GM12878 (cell line): ENCODE measurements at regions not wholly inside any gene's neighbourhood (a gene's known extent, or its start where the extent isn't known, plus 50 kb on each side); places are given as distances from the start of the nearest gene placed in this dataset.

ENCODE experiments used
- ATAC-seq: fragments of 200-7000 bp; cut with Tn5 transposase; 3 replicates; pipeline ENCODE4 v1.9.1; 2020; ENCODE audit warnings: mild to moderate bottlenecking, moderate library complexity
- BruUV-seq: library from RNA; stranded (reverse); fragments of 400-500 nt; replicated peaks from 2 replicates; lab custom pipeline; 2021; lab: Mats Ljungman, UMichigan
- CTCF ChIA-PET: fragments of 300-600 bp; sonication (Branson Sonifier 250); formaldehyde crosslinking; extraction: SDS; loops from one replicate; lab custom pipeline; 2021; ENCODE audit warnings: inconsistent platforms; lab: Yijun Ruan, JAX
- POLR2A ChIA-PET: fragments of 350-600 bp; formaldehyde crosslinking; extraction: SDS; loops from one replicate; lab custom pipeline; 2021; ENCODE audit warnings: inconsistent platforms; lab: Charles Lee
- RAD21 ChIA-PET: fragments of 300-600 bp; sonication (Branson Sonifier 250); formaldehyde crosslinking; loops from one replicate; lab custom pipeline; 2023; ENCODE audit warnings: antibody characterized with exemption; ENCODE audit not compliant: unreplicated experiment; lab: Charles Lee
- SMC1A ChIA-PET: fragments of 300-600 bp; sonication (Branson Sonifier 250); formaldehyde crosslinking; loops from one replicate; lab custom pipeline; 2023; ENCODE audit not compliant: unreplicated experiment, uncharacterized antibody; lab: Charles Lee
- DNase-seq: peaks from one replicate; pipeline ENCODE4 v3.0.0-alpha.2; 2011; ENCODE audit warnings: low read depth, low spot score
- FAIRE-seq: peaks from 3 replicates; lab custom pipeline; 2011; peaks lifted over from hg19 to GRCh38; lab: Jason Lieb, UNC
- H2AFZ ChIP-seq: 2 replicates; pipeline ENCODE4 v1.6.0; 2011; ENCODE audit warnings: low read depth, low read length, control low read depth; ENCODE audit not compliant: control insufficient read depth
- H3K27ac ChIP-seq: 2 replicates; pipeline ENCODE4 v1.5.1; 2011; ENCODE audit warnings: control low read depth; ENCODE audit not compliant: control insufficient read depth, insufficient read depth
- H3K27me3 ChIP-seq, 2 experiments: replicated peaks in 1 of 2; 2 replicates each; pipeline versions ENCODE4 v1.6.0 to v1.6.1; 2011; ENCODE audit warnings: low read length in 1 of 2; ENCODE audit not compliant: control insufficient read depth in 2 of 2, insufficient read depth in 2 of 2
- H3K36me3 ChIP-seq, 2 experiments: 2 replicates each; pipeline ENCODE4 v1.5.1; 2011; ENCODE audit warnings: low read length in 1 of 2; ENCODE audit not compliant: control insufficient read depth in 2 of 2, insufficient read depth in 2 of 2
- H3K4me1 ChIP-seq: 2 replicates; pipeline ENCODE4 v1.6.1; 2011; ENCODE audit warnings: mild to moderate bottlenecking, low read length, moderate library complexity, mixed read lengths; ENCODE audit not compliant: control insufficient read depth, insufficient read depth
- H3K4me2 ChIP-seq: 2 replicates; pipeline ENCODE4 v1.6.0; 2011; ENCODE audit warnings: control low read depth; ENCODE audit not compliant: control insufficient read depth, insufficient read depth
- H3K4me3 ChIP-seq: fragments of 200-600 bp; sonication (generic); 2 replicates; pipeline ENCODE4 v1.5.1; 2016
- H3K79me2 ChIP-seq: 2 replicates; pipeline ENCODE4 v1.6.0; 2011; ENCODE audit warnings: low read length; ENCODE audit not compliant: control insufficient read depth, insufficient read depth
- H3K9ac ChIP-seq: 2 replicates; pipeline ENCODE4 v1.8.0; 2011; ENCODE audit warnings: low read length, control low read depth, mixed read lengths; ENCODE audit not compliant: control insufficient read depth, insufficient read depth
- H3K9me3 ChIP-seq: replicated peaks from 3 replicates; pipeline ENCODE4 v1.5.1; 2011; ENCODE audit warnings: mild to moderate bottlenecking, low read length; ENCODE audit not compliant: control insufficient read depth, insufficient read depth
- H4K20me1 ChIP-seq: 2 replicates; pipeline ENCODE4 v1.6.0; 2011; ENCODE audit not compliant: control insufficient read depth, insufficient read depth
- BMI1 ChIP-seq: fragments of 450-650 bp; IDR thresholded peaks from 2 replicates; pipeline ENCODE4 v1.6.1; 2016; ENCODE audit warnings: mild to moderate bottlenecking, moderate library complexity, borderline replicate concordance
- CREB1 ChIP-seq: IDR thresholded peaks from 2 replicates; pipeline ENCODE4 v1.6.1; 2012; ENCODE audit warnings: low read depth, mild to moderate bottlenecking, inconsistent platforms
- NBN ChIP-seq: fragments of 450-650 bp; IDR thresholded peaks from 2 replicates; pipeline ENCODE4 v1.6.1; 2016
- RBBP5 ChIP-seq: fragments of 200-600 bp; sonication (generic); conservative IDR thresholded peaks from 2 replicates; pipeline ENCODE4 v1.6.1; 2016
- SIX5 ChIP-seq: IDR thresholded peaks from 2 replicates; pipeline ENCODE4 v1.6.1; 2011; ENCODE audit warnings: mild to moderate bottlenecking, low read depth, low read length, moderate library complexity; ENCODE audit not compliant: severe bottlenecking
- YY1 ChIP-seq: IDR thresholded peaks from 2 replicates; pipeline ENCODE4 v1.6.1; 2011; ENCODE audit warnings: low read depth, mild to moderate bottlenecking, low read length
- ZBTB11 ChIP-seq: fragments of 450-650 bp; formaldehyde crosslinking; IDR thresholded peaks from 2 replicates; pipeline ENCODE4 v1.5.0; 2022; ENCODE audit warnings: mild to moderate bottlenecking, missing genetic modification characterization
- WGBS: methylation state at CpG from one replicate; pipeline ENCODE4 v1.1.6; 2016; ENCODE audit warnings: low lambda C conversion rate; ENCODE audit not compliant: insufficient replicate concordance, insufficient coverage; ENCODE audit errors: missing lambda C conversion rate; 5-methylcytosine and 5-hydroxymethylcytosine counted together
- in situ Hi-C: fragments of 300-500 bp; cut with MboI; formaldehyde crosslinking; loops from 9 replicates; pipeline ENCODE4 v1.14.3; 2018; ENCODE audit warnings: mixed read lengths
- intact Hi-C: fragments of 100-400 bp; cut with micrococcal nuclease; formaldehyde crosslinking; loops from one replicate; pipeline ENCODE4 v1.14.2; 2022; ENCODE audit not compliant: unreplicated experiment

GRCh38 chr12:46503637-46504175 lies 131.1 kb upstream of the SLC38A2 start:
- Histone ChIP-seq H3K27me3 (no peaks in the 10 kb centered on the region), H3K36me3 (no peaks in the 10 kb centered on the region), H4K20me1 (no peaks in the 10 kb centered on the region), H3K4me3 (no peak overlapping the region), H3K9ac (no peak overlapping the region), H3K27ac (no peak overlapping the region), H3K9me3 (peaks cover 10% of the 10 kb centered on the region), H3K4me2 (no peak overlapping the region), H3K79me2 (no peaks in the 10 kb centered on the region), H3K4me1 (0 out of 2 replicates have a peak, but pooled peaks cover 7% of the 10 kb centered on the region), H2AFZ (no peak overlapping the region)
- ChIA-PET SMC1A (no interaction called here), POLR2A (no interaction called here), RAD21 (no interaction called here), CTCF (interaction anchor here (0.5 kb wide), 1 partner anchor 147 kb away, joined by 3 read pairs; no protein-coding TSS in a partner anchor)
- in situ Hi-C loops: no loop called here
- FAIRE-seq: no peak
- no peak for TF ChIP-seq SIX5
- no peak for TF ChIP-seq CREB1
- TF ChIP-seq YY1: no peak
- TF ChIP-seq BMI1: no peak
- TF ChIP-seq ZBTB11 (CRISPR knock-in tag): no peak
- TF ChIP-seq NBN: no peak
- TF ChIP-seq RBBP5: no peak
- BruUV-seq: no TSS peak
- WGBS: 100% methylated on average over 1 of the region's 1 CpG
- intact Hi-C loops: no loop called here
- ATAC-seq: no peak
- DNase-seq: no peak
